ENCODE measurements at regions not wholly inside any gene's neighbourhood (a gene's known extent, or its start where the extent isn't known, plus 50 kb on each side); places are given as distances from the start of the nearest gene placed in this dataset.
A peak's percentile ranks its signal among the peaks of the same experiment; 100 is the strongest.

GRCh38 chr13:44764302-44764692 is 188.2 kb upstream of the TSC22D1 start:
- Histone ChIP-seq H3K9ac (replicated peaks in 1 of 4; ENCODE audit: extremely low read depth in 1 of 4, low read depth in 3 of 4, low read length in 3 of 4) (no peak overlapping the region; a peak in 1 of 7 replicates), H2AFZ (ENCODE audit: low read length) (peak overlapping the region; percentile 55), H4K91ac (replicated peaks; ENCODE audit: insufficient read length, low read length) (no peak overlapping the region), H3K4ac (replicated peaks; ENCODE audit: insufficient read length, low read depth, low read length) (no peak overlapping the region), H3K18ac (ENCODE audit: extremely low read depth, low read length) (no peak overlapping the region), H3K27me3 (replicated peaks in 1 of 4; ENCODE audit: control insufficient read depth in 3 of 4, extremely low read depth in 1 of 4, insufficient read depth in 3 of 4, low read length in 3 of 4) (no peaks in the 10 kb centered on the region), H3K79me1 (ENCODE audit: low read depth, low read length) (no peaks in the 10 kb centered on the region), H3K4me1 (replicated peaks in 1 of 4; ENCODE audit: control insufficient read depth in 3 of 4, insufficient read depth in 4 of 4, low read length in 3 of 4) (peaks cover 0 to 7% (median 2%) of the 10 kb centered on the region in 4 experiments; a peak in 3 of 7 replicates), H4K5ac (ENCODE audit: insufficient read length, low read depth, low read length) (no peak overlapping the region), H3K9me3 (ENCODE audit: insufficient read depth in 2 of 2, low read depth in 1 of 2, low read length in 1 of 2) (no peaks in the 10 kb centered on the region), H3K23ac (ENCODE audit: insufficient read length) (no peak overlapping the region), H2BK12ac (ENCODE audit: low read depth, low read length) (no peak overlapping the region), H3K79me2 (ENCODE audit: control insufficient read depth in 1 of 2, insufficient read depth in 2 of 2, low read length in 2 of 2) (no peaks in the 10 kb centered on the region), H3K23me2 (ENCODE audit: low read depth, low read length) (no peaks in the 10 kb centered on the region; the same call in 1 of the 2 replicates), H2BK20ac (ENCODE audit: low read length) (no peak overlapping the region), H2AK5ac (ENCODE audit: low read depth, low read length) (no peak overlapping the region), H3K36me3 (ENCODE audit: control insufficient read depth in 2 of 4, insufficient read depth in 4 of 4, low read length in 3 of 4) (no peaks in the 10 kb centered on the region), H4K20me1 (replicated peaks in 1 of 2; ENCODE audit: control insufficient read depth in 1 of 2, insufficient read depth in 2 of 2, low read length in 2 of 2) (no peaks in the 10 kb centered on the region), H3K27ac (ENCODE audit: low read depth, low read length) (no peak overlapping the region), H3K56ac (replicated peaks; ENCODE audit: insufficient read length, low read depth, low read length) (no peak overlapping the region), H4K8ac (ENCODE audit: extremely low read depth, insufficient read depth, low read length) (no peak overlapping the region), H2BK120ac (replicated peaks; ENCODE audit: low read depth, low read length) (no peak overlapping the region), H3K4me2 (ENCODE audit: insufficient read depth in 1 of 2, low read depth in 2 of 2, low read length in 2 of 2) (no peak overlapping the region; a peak in 1 of 4 replicates), H2BK15ac (ENCODE audit: low read length) (no peak overlapping the region), H3K14ac (ENCODE audit: insufficient read length) (no peak overlapping the region), H3K4me3 (ENCODE audit: extremely low read depth in 1 of 4, insufficient read depth in 2 of 4, low read depth in 3 of 4, low read length in 4 of 4) (no peak overlapping the region), H2BK5ac (ENCODE audit: low read depth, low read length) (no peak overlapping the region)
- FAIRE-seq (no peak), DNase-seq (ENCODE audit: low read depth in 1 of 2, low spot score in 2 of 2) (no peak)
- 84% methylated on average over 8 of the region's 8 CpGs; no CpG with 5 or more reads in 1 of the 2 experiments for WGBS, 2 experiments (ENCODE audit: extremely low coverage in 1 of 2, insufficient coverage in 1 of 2, insufficient read length in 1 of 2, insufficient replicate concordance in 2 of 2, low coverage in 1 of 2, low lambda C conversion rate in 2 of 2, missing lambda C conversion rate in 1 of 2)
- POLR2A ChIA-PET (ENCODE audit: partially characterized antibody) = interaction anchor here (0.8 kb wide), 1 partner anchor 54 kb away, joined by 3 read pairs; no protein-coding TSS in a partner anchor
- CTCF ChIA-PET (ENCODE audit: partially characterized antibody) = interaction anchor here (0.9 kb wide), 1 partner anchor 111 kb away, joined by 5 read pairs; no protein-coding TSS in a partner anchor
- TF ChIP-seq KDM1A (IDR thresholded peaks at IDR 0.05; ENCODE audit: borderline replicate concordance, low read length) (no peak), RNF2 (IDR thresholded peaks at IDR 0.05; ENCODE audit: borderline replicate concordance, low read depth, low read length, missing control alignments, poor library complexity, severe bottlenecking) (no peak), TAF1 (IDR thresholded peaks at IDR 0.05; ENCODE audit: low read depth, low read length) (no peak), SP1 (IDR thresholded peaks at IDR 0.05; ENCODE audit: low read depth, low read length) (no peak), PHF8 (conservative IDR thresholded peaks at IDR 0.05; ENCODE audit: low read depth, low read length) (no peak), ZNF274 (IDR thresholded peaks at IDR 0.05; ENCODE audit: borderline replicate concordance, extremely low read depth, low read length) (no peak), E2F6 (IDR thresholded peaks at IDR 0.05) (no peak), CEBPB (IDR thresholded peaks at IDR 0.05; ENCODE audit: low read depth, low read length) (no peak), RXRA (IDR thresholded peaks at IDR 0.05; ENCODE audit: insufficient read depth, low read depth, low read length) (no peak), GTF2F1 (IDR thresholded peaks at IDR 0.05; ENCODE audit: borderline replicate concordance, low read depth, low read length) (no peak), EGR1 (IDR thresholded peaks at IDR 0.05; ENCODE audit: borderline replicate concordance, low read depth, low read length) (no peak), ATF2 (IDR thresholded peaks at IDR 0.05; ENCODE audit: low read length) (no peak)
